ENCODE measurements at regions not wholly inside any gene's neighbourhood (a gene's known extent, or its start where the extent isn't known, plus 50 kb on each side); places are given as distances from the start of the nearest gene placed in this dataset.

DNA sequence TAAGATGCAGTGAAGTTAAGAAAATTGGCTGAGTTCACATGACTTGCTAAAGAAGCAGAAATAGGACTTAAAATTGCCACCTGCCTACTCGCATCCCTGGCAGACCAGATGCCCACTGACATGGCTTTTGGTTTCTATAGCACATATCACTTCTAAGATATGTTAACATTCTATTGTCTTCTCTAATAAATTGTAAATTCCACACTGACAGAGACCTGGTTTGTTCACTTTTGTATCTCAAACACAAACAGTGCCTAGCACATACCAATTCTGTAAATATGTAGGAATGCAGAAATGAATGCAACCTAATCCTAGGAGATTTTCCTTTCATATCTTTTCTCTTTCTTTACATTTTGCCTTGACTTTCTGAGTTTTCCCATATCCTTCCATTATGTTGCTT, 1047.6 kb downstream of the AACS start:
- TF ChIP-seq, protein P1, sequence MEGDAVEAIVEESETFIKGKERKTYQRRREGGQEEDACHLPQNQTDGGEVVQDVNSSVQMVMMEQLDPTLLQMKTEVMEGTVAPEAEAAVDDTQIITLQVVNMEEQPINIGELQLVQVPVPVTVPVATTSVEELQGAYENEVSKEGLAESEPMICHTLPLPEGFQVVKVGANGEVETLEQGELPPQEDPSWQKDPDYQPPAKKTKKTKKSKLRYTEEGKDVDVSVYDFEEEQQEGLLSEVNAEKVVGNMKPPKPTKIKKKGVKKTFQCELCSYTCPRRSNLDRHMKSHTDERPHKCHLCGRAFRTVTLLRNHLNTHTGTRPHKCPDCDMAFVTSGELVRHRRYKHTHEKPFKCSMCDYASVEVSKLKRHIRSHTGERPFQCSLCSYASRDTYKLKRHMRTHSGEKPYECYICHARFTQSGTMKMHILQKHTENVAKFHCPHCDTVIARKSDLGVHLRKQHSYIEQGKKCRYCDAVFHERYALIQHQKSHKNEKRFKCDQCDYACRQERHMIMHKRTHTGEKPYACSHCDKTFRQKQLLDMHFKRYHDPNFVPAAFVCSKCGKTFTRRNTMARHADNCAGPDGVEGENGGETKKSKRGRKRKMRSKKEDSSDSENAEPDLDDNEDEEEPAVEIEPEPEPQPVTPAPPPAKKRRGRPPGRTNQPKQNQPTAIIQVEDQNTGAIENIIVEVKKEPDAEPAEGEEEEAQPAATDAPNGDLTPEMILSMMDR (IDR thresholded peaks at IDR 0.05): no peak
- TF ChIP-seq POLR2A (IDR thresholded peaks at IDR 0.05): no peak
